SW480 (cell line): ENCODE measurements at regions not wholly inside any gene's neighbourhood (a gene's known extent, or its start where the extent isn't known, plus 50 kb on each side); places are given as distances from the start of the nearest gene placed in this dataset.

Source experiments
- DNase-seq: peaks from one replicate; pipeline ENCODE4 v3.0.0-alpha.2; 2016; ENCODE audit warnings: low spot score

DNA sequence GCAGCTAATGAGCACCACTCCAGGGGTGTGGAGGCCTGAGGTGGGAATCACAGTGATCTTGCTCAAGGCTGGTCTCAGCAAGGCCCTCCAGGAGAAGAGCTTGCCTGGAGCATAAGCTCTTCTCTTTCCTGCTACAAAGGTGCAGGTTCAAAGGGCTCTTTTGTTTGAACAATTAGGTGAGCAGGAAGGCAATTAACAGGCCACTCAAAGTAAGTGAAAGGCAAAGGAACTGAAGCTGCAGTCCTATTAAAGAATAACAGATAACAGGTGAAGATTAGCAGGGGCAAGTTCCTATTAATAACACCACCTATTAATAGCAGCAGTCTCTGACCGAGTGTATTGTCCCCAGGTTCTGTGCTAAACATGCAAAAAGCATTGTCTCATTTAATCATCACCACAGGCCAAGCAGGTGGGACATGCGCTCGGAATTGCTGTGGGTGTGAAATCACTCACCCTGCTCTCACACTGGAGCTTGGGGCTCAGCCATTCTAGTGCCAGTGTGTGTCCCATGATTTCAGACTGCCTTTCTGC is 113.8 kb downstream of the RHOU start:
- DNase-seq, result peak; percentile 33

DNA sequence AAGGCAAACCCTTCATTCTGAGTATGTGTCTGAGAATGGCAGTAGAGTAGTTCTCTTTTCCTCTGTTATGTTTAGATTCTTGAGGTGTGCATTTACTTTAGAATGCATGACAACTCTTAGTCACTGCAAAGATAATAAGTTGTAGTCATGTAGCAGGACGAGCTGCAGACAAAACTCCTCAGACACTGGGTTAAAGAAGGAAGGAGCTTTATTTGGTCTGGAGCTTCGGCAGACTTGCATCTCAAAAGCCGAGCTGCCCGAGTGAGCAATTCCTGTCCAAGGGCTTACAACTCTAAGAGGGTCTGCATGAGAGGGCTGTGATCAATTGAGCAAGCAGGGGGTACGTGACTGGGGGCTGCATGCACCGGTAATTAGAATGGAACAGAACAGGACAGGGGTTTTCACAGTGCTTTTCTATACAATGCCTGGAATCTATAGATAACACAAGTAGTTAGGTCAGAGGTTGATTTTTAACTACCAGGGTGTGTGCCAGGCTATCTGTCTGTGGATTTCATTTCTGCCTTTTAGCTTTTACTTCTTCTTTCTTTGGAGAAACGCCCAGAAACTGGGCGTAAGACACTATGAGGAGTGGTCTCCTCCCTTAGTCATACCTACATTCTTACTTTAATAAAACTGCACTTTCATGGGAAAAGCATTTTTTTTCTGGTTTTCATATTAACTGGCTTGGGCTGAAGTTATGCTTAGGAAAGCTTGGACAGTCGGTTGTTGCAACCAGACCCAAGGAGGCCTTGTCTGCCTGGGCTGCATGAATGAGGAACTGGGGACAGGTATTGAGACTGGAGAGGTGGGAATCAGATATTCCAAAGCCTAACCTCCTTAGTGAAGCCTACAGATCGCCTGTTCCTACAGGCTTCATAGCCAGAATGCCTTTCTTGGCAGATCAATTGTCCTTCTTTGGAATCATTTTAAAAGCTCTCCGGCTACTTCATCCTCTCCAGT is 115.1 kb downstream of the RHOU start:
- DNase-seq, result no peak

DNA sequence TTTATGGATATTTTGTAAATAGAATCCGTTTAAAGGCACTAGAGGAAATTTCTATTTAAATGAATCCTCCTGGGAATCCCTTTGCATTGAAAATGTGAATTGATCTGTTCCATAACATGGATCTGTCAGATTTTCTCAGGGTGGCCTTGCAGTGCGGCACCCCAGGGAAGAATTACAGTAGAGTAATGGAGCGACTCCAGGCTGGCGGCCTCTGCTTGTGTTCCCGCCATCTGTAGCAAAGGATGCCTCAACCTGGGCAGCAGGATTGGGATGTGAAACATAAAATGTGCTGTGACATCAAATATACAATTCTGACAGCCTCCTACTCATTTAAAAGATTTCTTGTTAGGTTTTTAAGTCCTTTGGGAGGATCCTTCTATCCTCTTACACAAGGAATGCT is 115.9 kb downstream of the RHOU start:
- DNase-seq, result no peak

DNA sequence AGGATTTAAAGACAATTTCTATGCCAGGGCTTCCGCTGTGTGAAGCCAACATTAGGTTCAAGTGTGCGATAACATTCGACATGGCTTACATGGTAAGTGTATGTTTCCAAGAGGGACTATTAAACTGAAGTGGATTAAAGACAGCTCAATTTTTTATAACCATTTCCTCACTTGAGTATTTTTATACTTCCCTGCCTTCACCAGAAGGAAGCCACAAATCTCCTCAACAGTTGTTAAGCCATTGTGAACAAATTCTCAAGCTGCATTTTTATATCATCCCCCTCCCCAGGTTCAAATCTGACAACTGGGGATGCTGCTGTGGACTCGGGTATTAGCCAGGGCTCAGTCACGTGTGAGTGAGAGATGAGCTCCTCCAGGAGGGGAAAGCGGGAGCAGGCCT is 116.3 kb downstream of the RHOU start:
- no peak for DNase-seq

DNA sequence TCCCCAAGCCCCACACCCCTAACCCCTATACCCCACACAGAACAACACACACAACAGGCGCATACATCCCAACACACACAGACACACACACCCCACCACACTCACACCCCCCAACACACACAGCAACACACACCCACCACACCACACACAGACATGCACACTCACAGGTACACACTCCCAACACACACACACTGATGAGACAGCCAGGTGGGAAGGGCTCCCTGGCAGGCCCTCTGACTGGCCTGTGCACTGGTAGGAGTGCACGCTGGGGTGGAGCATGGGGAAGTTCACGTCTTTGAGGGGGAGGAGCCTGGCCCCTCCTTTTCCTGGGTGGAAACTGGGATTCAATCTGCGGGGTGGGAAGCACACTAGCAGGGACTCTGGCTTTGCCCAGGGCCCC is 116.7 kb downstream of the RHOU start:
- no peak for DNase-seq

DNA sequence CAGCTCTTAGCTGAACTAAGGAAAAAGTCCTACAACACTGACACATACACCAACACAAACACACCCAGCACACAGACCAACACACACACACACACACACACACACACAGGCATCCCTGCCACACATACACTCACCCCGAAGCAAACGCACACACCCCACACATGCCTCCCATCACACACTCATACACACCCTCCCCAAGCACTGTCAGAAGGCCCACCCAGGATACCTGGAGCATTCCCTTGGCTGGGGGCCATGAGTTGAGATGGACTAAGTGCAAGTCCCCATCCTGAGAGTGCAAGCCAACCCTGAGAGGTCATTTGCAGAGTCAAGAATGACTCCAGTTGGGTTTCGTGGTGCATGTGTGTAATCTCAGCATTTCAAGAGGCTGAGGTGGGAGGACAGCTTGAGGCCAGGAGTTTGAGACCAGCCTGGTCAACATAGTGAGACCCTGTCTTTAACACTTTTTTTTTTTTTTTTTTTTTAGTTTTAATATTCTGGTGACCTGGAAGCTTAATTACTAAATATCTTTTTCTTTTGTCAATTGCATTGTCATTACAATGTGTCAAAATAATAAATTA is 117.3 kb downstream of the RHOU start:
- no peak for DNase-seq

DNA sequence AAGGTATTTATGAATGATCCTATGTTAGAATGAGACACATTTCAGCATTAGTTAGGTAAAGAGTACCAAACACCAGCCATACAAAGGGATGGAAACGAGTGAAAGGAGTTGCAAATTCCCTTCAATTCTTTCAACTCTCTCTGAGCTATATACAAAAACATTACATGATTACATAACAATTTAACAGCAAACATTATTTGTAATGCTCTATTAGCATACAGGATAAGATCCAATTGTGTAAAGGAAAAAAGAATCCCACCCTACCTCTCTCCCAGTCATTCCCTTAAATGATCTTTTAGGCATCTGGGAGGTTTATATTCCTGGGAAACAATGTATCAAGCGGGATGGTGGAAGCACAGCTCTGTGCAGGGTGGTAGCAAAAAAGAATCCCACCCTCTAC is 117.9 kb downstream of the RHOU start:
- DNase-seq, result no peak

DNA sequence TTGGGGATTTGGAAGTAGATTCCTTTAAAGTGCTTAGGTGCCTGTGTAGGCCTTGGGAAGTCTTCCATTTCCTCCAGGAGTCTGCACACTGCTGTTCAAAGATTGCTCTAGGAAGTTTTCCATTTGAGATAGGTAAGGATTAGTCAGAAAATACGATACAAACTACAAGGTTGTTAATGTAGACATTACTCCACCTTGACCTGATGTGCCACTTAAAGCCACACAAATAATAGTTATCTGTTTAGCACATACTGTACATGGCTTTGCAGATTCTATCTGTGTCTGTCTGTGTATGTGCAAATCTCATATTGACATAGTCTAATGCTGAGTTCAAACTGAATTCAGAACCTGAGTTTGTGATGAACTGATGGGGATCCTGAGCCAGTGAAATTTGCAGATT is 118.4 kb downstream of the RHOU start:
- DNase-seq, result no peak

DNA sequence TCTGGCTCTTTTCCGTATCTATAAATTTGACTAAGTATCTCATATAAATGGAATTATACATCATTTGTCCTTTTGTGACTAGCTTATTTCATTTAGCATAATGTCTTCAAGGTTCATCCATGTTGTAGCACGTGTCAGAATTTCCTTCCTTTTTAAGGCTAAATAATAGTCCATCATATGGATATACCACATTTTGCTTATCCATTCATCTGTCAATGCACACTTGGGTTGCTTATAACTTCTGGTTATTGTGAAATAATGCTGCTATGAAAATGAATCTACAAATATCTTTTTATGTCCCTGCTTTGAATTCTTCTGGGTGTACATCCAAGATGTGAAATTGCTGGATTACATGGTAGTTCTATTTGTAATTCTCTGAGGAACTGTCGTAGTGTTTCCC is 119.6 kb downstream of the RHOU start:
- no peak for DNase-seq

DNA sequence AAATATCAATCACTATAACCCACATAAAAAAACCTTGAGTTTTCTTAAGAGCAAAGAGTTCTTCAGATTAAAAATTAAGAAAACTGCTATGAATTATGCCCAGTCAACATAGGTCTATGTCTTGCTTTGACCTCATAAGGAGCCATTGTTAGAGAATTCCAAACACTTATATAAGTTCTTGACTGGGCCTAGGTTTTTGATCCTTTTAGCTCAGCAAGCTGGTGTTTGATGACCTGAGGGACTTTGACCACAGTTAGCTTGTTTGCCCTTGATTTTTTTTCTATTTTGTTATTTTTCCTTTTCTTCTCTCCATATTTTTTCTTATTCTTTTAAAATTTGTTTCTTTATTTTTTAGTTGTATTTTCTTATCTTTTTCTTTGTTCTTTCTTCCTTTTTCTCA is 122.3 kb downstream of the RHOU start:
- no peak for DNase-seq

DNA sequence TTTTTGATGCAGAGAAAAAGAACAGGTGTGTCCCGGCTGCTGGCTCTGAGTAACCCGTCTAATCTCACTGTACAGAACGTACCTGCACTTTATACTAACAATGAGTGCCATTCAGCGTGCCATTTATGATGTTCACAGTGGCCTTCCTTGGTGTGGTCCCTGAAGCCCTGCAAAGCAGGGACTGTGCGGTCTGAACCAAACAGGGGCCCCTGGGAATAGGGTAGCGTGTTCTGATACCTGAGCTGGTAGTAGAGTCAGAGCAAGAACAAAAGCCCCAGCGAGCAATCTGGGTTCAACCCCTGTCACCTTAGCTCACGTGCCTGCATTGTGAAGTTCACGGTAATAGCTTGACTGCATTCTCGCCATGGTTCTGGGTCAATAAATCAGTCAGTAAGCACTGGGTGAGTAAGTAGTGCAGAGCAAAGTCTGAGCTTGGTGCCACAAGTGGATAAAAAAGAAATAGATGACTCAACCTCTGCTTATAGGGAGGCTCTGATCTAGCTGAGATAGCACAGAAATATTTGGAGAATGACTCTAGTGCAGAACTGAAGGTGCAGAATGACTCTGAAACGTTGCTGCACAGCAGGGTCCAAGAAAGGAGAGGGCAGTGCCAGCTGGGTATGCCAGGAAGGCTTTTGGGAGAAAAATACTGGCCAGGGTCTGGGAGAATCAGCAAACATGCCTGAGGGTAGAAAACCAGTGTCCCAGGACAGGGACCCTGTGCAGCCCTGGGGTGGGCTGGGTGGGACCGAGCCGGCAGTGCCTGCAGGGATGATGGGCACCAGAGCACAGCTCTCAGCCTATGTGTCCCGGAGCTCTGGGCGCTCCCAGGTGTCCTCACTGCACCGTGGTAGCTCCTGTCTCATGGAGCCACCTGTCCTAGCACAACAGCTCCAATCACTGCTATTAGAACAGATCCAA is 125.9 kb downstream of the RHOU start:
- DNase-seq, result peak; percentile 86

DNA sequence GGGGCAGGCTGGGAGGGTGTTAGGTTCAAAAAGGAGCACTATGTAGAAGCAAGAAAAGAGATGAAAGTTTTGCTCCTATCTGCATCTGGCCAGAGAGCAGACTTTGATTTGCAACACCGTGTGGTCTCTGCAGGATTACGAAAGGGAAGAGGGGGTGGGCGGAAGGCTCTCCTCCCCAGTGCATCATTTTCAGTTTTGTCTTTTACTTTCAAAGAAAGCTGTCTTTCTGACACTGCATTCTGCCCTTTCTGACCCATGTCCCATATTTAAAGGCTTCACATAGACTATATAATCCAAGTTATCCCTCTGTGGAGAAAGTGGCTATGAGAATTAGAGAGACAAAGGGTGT is 126.5 kb downstream of the RHOU start:
- no peak for DNase-seq

DNA sequence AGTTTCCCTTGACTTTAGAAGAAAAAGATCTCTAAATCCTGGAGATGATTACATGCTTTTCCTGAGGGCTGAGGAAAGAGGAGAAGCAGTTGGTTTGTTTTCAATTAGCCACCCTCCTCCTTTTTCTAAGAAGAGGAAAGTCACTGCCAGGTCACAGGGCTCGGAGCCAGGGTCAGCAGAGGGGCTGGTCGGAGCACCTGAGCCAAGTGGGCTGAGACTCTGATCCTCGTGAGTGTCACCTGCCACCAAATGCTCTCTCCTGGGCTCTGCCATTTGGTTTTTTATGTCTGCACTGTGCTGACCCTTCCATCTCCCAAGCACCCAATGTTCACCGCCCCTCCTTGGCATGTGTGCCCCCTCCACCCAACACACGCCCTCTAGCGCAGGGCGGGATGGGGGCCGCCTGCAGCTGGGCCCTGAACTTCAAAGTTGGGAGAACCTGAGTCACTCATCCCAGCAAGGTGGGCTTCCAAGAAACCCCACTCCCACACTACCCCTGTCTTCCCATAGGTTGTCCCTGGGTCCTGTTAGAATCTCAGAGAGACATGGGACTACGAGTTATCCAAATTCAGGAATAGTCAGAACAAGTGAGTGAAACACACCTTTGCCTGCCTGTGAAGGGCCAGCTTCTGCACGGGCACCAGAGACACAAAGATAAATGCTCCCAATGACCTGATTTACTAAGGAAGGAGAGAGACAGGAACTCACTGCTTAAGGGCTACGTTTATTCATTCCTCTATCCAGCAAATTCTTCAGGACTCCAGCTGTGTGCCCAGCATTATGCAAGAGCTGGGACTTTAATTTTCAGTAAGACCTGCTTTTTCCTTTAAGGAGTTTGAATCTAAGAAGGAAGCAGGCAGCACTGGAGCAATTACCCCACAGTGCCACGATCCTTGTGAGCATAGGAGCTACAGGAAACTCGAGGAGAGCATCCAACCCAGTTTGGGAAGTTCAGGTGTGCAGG is 127.5 kb downstream of the RHOU start:
- DNase-seq, result no peak

DNA sequence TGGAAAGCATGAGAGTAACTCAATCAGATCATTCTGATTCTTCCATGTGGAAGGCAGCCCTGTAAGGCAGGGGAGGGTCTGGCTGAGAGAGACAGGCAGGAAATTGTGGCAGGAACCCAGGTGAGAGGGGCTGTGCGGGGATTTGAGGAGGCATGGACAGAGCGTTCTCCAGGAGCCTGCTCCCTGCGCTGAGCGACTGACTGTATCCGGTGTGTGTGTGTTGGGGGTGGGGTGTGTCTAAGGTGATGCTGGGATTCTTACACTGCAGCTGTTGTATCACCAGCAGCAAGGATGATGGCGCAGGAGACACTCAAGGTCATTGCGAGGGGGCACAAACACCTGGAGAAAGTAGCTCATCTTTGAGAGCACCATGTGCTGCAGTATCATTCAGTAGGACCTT is 128.5 kb downstream of the RHOU start:
- DNase-seq, result no peak

DNA sequence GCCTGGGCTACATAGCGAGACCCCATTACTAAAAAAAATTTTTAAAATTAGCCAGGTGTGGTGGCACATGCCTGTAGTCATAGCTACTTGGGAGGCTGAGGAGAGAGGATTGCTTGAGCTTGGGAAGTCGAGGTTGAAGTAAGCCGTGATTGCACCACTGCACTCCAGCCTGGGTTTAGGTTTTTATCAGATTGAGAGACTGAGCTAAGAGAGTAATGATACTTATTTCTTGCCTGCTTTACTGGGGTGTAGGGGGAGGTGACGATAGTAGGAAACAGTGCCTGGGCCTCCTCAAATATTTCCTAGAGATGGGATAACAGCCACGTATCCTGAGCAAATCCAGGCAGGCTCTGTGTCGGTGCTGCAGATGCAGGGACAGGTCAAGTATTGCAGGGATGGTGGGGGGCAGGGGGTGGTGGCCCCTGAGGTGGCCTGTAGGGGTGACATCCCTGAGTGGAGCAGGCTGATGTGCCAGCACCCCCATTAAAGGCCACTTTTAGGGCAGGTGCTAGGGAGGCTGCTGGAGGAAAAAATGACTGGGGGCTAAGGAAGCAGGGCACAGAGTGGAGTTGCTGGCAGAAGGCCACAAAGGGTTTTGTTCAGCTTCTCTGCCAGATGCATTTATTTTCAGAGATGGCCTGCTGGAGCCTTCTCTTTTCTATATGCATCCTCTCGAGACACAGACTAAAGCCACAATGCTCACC is 130.5 kb downstream of the RHOU start:
- DNase-seq, result no peak

DNA sequence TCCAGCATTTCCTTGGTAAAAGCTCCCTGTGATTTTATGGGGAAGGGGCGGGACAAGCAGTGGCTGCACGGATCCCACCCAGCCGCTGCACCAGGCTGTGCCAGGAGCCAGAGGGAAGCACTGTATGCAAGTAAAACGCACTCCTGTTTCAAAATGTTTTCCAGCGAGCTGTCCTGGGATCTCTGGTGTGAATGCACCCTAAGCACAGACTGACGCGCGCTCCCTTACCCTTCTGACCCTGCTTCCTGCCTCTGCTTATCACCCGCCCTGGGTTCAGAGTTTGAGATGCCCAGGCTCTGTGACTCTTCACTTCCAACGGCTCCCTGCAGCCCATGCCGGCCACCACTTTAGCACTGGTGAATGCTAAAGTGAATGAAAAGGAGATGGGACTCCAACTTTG is 131.2 kb downstream of the RHOU start:
- DNase-seq, result no peak

DNA sequence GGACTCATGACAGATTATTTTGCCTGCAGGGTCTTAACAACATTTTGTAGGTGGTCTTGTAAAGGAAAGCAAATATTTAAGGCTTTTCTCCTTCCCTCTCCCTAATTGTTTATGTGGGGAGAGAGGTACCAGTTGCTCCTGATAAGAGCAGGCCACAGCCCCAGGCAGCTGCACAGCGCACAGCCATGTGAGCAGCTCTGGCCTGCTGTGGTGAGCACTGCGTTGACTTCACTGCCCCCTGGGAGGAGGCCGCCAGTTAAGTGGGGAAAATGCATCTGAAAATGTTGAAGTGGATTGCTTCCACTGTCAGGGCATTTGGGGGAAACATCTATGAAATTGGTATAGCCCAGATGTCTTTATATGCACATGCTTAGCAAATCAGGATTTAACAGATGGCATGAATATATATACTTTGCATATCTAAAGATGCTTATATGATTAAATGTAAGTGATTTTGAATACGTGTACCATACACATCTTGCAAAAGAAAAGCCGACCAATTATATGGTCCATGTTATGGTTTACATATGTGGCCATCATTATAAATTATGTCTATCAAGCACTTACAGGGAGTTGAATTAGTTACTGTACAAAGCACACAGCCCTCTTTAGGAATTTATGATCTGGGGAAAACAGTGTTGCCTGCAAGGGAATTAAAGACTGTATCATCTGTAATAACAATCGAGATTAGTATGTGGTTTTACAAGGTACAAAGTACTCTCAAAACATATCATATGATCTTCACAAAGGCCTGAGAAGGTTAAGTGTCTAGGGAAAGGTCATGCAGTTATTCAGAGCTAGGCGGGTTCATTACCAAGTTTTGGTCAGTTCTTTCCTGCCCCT is 132.1 kb downstream of the RHOU start:
- peak; percentile 26 for DNase-seq

DNA sequence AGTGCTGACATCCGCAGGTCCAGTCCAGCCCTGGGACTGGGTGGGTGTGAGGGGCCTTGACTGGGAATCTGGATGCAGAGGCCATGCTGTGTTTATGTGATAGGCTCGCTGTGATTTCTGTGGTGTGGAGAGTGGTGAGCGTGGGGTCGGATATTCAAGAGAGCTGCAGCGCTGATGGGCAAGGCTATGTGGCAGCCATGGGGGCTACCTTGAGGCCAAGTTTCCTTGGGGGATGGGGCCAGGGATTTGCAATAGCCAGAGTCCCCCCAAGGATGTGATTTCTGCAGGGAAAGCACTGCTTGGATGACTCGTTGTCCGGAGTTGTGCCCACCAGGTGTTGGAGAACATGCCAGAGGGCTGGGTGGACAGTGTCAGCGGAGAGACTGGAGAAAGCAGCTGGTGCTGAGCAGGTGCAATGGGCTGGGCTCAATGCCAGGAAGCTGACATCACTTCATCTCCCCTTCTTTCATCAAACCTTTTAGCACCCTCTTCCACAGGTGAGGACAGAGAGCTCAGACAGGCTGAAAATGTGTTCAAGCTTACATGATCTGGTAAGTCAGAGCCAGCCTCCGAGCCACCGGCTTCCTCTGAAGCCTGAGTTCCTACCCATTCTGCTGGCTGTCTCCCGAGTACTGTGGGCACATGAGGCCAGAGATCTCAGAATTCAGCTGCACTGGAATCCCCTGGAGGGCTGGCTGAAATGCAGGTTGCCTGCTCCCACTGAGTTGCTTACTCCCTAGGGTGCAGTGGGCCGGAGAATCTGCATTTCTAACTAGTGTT is 132.9 kb downstream of the RHOU start:
- peak; percentile 64 for DNase-seq

DNA sequence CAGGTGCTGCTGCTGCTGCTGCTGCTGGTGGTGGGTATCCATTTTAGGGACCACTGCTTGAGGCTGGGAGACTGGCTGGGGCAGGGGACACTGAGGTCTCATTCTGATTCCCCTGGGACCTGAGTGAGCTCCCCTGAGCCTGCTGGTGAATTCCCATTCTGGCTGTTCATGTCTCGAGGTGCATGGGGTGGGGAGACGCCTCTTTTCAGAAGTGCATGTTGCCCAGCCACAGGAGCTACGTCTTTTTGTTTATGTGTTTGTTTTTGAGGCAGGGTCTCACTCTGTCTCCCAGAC is 133.4 kb downstream of the RHOU start:
- DNase-seq, result no peak
